ENCODE measurements at regions not wholly inside any gene's neighbourhood (a gene's known extent, or its start where the extent isn't known, plus 50 kb on each side); places are given as distances from the start of the nearest gene placed in this dataset.
"Not testable (repeated sequence)": the region's sequence is repeated elsewhere in the genome, so short reads cannot be mapped to it uniquely, and the experiment has no call there.

DNA sequence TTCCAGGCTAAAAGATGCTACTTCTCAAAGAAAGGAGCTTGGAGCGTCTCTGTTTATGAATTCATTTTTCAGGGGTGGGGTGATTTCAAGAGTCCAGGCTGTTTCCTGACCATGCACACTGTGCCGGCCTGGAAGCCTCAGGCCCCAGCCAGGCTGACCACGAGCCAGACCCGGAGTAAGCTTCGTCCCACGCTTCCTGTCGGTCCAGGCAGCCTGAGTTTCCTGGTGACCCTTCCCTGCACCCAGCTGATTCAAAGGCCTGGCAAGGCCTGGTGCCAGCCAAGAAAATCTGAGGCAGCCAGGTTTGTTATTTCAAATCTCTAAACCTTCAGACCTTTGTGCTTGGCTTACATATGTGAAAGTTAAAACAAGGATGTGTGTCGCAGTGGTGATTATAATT is 62.1 kb upstream of the SMURF2 start:
- TF ChIP-seq CTCF (tag by site-specific recombination; IDR thresholded peaks at IDR 0.05); ZBTB11 (tag by site-specific recombination; conservative IDR thresholded peaks at IDR 0.05; ENCODE audit: low read depth); ZFP69B (tag by site-specific recombination; IDR thresholded peaks at IDR 0.05); BCL11A (tag by site-specific recombination; IDR thresholded peaks at IDR 0.05; ENCODE audit: low read depth); ZNF112 (tag by site-specific recombination; IDR thresholded peaks at IDR 0.05); ZNF423 (tag by site-specific recombination; IDR thresholded peaks at IDR 0.05); ZNF416 (tag by site-specific recombination; IDR thresholded peaks at IDR 0.05); ZNF214 (tag by site-specific recombination; IDR thresholded peaks at IDR 0.05; ENCODE audit: borderline replicate concordance): not testable (repeated sequence)
- TF ChIP-seq, protein P1, sequence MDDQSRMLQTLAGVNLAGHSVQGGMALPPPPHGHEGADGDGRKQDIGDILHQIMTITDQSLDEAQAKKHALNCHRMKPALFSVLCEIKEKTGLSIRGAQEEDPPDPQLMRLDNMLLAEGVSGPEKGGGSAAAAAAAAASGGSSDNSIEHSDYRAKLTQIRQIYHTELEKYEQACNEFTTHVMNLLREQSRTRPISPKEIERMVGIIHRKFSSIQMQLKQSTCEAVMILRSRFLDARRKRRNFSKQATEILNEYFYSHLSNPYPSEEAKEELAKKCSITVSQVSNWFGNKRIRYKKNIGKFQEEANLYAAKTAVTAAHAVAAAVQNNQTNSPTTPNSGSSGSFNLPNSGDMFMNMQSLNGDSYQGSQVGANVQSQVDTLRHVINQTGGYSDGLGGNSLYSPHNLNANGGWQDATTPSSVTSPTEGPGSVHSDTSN (CRISPR knock-in tag; IDR thresholded peaks at IDR 0.05): not testable (repeated sequence)
- TF ChIP-seq, protein P2, sequence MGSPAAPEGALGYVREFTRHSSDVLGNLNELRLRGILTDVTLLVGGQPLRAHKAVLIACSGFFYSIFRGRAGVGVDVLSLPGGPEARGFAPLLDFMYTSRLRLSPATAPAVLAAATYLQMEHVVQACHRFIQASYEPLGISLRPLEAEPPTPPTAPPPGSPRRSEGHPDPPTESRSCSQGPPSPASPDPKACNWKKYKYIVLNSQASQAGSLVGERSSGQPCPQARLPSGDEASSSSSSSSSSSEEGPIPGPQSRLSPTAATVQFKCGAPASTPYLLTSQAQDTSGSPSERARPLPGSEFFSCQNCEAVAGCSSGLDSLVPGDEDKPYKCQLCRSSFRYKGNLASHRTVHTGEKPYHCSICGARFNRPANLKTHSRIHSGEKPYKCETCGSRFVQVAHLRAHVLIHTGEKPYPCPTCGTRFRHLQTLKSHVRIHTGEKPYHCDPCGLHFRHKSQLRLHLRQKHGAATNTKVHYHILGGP (tag by site-specific recombination; IDR thresholded peaks at IDR 0.05): not testable (repeated sequence)
